ENCODE measurements at regions not wholly inside any gene's neighbourhood (a gene's known extent, or its start where the extent isn't known, plus 50 kb on each side); places are given as distances from the start of the nearest gene placed in this dataset.

DNA sequence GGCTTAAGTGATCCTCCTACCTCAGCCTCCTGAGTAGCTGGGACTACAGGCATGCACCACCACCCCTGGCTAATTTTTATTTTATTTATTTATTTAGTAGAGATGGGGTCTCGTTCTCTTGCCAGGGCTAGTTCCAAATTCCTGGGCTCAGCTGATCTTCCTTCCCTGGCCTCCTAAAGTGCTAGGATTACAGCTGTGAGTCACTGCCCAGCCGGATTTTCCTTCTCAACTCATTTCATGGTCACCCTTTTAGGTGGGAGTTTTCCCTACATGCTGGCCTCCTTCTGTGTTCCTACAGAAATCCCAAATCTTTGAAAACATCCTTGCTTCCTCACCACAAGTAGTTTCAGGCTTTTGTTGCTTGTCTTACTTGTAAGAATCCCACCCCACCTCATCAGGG lies 102.1 kb upstream of the SIAH1 start:
- DNase-seq, result no peak

DNA sequence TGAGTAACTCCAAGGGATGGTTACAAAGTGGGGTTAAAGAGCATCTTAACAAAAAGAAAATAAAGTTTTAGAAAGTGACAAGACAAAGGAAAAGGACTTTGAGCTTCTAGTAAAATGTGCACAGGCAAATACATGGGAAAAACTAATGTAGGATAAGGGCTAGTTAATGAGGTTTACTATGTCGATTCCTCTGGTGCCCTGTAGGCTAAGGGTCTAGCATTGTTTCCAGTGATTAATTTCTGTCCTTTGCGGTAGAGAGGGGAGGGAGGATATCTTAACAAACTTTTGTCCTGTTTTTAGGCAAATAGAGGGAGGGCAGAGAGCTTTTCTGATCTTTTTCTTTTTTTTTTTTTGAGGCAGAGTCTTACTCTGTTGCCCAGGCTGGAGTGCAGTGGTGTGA lies 96.6 kb upstream of the SIAH1 start:
- DNase-seq, result no peak

DNA sequence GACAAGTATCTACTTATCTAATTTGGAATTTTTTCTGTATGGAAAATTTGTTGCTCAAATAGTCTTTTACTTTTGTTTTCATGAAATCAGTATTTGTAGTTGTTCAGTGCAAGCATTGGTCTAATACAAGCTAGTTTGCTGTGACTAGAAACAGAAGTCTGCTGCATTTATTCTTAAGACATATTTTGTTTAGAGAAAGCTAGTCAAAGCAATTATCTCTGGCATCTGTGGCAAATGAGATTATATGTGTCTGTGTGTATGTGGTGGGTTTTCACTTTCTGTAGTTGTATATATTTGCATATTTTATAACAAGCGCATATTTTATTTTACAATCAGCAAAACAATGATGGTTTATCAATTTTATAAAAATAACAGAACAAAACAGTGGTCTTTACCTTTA lies 96.0 kb upstream of the SIAH1 start:
- no peak for DNase-seq

- DNase-seq, result no peak
Observed at GRCh38 chr16:48479955-48480354, 94.7 kb upstream of the SIAH1 start.

GRCh38 chr16:48479329-48479728 lies 94.1 kb upstream of the SIAH1 start:
- no peak for DNase-seq

- no peak for DNase-seq
Observed at GRCh38 chr16:48478393-48478792, 93.2 kb upstream of the SIAH1 start.

GRCh38 chr16:48471435-48471834 lies 86.2 kb upstream of the SIAH1 start:
- no peak for DNase-seq

GRCh38 chr16:48462106-48462740 lies 77.0 kb upstream of the SIAH1 start:
- no peak for DNase-seq

- DNase-seq, result no peak
Observed at GRCh38 chr16:48459167-48459566, 74.0 kb upstream of the SIAH1 start.

DNA sequence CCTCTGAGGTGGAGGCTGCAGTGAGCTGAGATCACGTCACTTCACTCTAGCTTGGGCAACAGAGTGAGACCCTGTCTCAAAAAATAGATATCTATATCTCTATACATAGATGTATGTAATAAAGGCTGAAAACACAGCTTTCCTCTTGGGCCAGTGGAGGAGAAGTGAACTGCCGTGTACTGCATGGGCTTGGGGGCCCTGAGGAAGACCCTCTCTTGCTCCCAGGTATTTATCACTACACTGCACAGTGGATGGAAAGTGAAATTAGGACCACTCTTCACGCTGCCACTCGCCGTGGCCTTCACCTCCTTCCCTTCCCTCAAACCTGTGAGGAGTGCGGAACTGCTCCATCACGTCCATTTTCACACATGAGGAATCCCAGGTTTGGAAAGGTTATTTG lies 68.8 kb upstream of the SIAH1 start:
- DNase-seq, result no peak

GRCh38 chr16:48452991-48453760 lies 68.0 kb upstream of the SIAH1 start:
- DNase-seq, result no peak

DNA sequence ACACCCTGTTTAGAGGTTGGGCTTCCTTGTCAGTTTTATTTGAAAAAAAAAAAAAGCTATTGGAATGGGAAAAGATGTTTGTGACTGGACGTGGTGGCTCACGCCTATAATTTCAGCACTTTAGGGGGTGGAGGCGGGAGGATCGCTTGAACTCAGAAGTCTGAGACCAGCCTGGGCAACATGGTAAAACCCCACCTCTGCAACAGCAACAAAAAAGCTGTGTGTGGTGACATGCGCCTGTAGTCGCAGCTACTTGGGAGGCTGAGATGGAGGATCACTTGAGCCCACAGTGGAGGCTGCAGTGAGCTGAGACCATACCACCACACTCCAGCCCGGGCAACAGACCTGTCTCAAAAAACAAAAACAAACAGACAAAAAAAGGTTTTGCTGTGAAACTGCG lies 66.1 kb upstream of the SIAH1 start:
- DNase-seq, result peak; percentile 35

- no peak for DNase-seq
Observed at GRCh38 chr16:48450367-48450766, 65.2 kb upstream of the SIAH1 start.

- no peak for DNase-seq
Observed at GRCh38 chr16:48448841-48449481, 63.7 kb upstream of the SIAH1 start.

DNA sequence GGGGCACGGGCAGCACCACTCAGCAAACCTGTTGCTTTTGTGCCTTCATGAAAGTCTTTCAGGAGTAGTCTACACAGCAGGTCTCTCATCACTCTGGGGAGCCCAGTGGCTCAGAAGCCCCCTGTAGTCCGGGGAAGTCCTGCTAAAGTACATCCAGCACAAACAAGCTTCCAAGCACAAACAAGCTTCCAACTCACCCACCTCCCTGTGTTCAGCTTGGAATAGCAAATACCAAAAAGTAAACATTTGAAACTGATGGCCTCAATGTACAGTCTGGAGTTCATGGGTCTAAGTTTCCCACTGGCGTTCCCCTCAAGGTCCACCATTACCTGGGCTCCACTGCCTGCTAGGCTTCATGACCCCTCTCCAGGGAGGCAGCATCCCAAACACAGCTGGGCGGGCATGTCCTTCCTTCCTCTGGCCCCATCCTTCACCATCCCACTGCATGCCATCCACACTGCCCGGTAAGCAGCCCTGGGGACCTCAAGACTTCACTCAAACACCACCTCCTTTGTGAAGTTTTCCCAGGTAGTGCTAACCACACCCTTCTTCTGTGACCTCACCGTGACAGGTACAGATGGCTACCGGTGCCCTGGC lies 62.8 kb upstream of the SIAH1 start:
- DNase-seq, result no peak

DNA sequence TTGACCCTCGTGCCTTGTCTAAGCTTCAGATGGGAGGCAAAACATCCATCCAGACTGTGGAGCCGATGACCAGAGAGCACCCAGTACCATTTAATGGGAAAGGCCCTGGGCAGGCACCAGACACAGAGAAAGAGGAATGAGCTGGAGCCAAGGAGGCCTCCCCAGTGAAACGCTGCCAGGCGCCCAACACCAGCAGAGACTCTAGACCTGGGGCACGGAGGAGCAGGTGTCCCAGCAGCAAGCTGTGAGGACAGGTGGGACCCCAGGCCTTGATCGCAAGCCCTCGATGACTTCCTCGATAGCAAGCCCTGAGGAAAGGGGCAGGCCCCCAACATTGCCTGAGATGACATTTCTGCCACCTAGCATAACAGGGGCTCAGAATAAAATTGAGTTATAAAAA lies 62.2 kb upstream of the SIAH1 start:
- DNase-seq, result no peak

DNA sequence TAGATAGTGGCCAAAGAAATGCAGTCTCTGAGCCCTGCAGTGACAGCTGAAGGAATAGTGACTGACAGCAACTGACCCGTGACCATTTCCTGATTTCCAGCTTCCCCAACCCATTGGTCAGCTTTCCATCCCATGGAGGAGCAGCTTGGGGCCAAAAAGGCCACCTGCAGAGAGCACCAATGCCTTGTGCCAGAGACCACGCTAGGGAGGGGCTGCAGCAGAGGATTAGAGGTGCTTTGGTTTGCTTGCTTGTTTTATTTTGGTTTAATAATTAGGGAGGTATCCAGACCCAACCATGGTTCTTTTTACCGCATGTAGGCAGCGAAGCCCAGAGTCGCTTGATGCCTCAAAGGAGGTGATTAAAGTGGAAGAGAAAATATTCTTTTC lies 61.3 kb upstream of the SIAH1 start:
- no peak for DNase-seq

- no peak for DNase-seq
Observed at GRCh38 chr16:48445782-48446533, 60.7 kb upstream of the SIAH1 start.

DNA sequence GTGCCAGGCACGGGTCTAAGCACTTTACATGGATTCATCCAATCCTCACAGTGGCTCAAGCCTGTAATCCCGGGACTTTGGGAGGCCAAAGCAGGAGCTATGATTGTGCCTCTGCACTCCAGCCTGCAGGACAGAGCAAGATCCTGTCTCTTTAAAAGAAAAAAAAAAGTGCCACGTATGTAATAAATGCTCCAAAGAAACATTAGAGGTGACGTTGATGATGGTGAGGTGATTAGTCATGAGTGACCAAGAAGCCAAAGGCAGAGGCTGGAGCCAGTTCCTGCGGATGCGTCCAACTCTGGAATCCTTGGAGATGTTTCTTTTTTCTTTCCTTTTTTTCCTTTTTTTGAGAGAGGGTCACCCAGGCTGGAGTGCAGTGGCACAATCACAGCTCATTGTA lies 59.4 kb upstream of the SIAH1 start:
- no peak for DNase-seq

GRCh38 chr16:48442379-48442778 lies 57.2 kb upstream of the SIAH1 start:
- DNase-seq, result no peak

GRCh38 chr16:48441863-48442279 lies 56.7 kb upstream of the SIAH1 start:
- DNase-seq, result no peak

- DNase-seq, result no peak
Observed at GRCh38 chr16:48441106-48441505, 55.9 kb upstream of the SIAH1 start.

DNA sequence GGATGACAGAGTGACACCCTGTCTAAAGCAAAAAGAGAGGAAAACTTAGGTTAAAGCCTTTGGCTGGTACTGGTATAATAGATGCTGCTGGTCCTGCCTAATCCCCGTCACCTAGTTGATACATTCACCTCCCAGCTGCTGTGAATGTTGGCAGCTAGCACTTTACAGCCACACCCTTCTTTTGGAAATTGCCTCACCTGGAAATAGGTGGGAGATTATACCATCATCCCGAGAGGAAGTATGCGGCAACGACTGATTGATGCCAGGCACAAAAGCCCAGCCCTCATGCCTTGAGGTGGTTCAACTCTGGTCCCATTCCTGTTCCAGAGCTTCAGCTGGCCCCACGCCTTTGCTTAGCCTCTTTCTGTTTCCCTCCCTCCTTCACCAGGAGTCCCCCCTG lies 53.2 kb upstream of the SIAH1 start:
- DNase-seq, result no peak

All from activated CD8-positive, alpha-beta memory T cell treated with anti-CD3 and anti-CD28 coated beads for 24 hours (primary cell).